GM12878 (cell line): ENCODE measurements at regions not wholly inside any gene's neighbourhood (a gene's known extent, or its start where the extent isn't known, plus 50 kb on each side); places are given as distances from the start of the nearest gene placed in this dataset.

Source experiments
- ATAC-seq: fragments of 200-7000 bp; cut with Tn5 transposase; 3 replicates; pipeline ENCODE4 v1.9.1; 2020; ENCODE audit warnings: mild to moderate bottlenecking, moderate library complexity
- BruUV-seq: library from RNA; stranded (reverse); fragments of 400-500 nt; replicated peaks from 2 replicates; lab custom pipeline; 2021; lab: Mats Ljungman, UMichigan
- CTCF ChIA-PET: fragments of 300-600 bp; sonication (Branson Sonifier 250); formaldehyde crosslinking; extraction: SDS; loops from one replicate; lab custom pipeline; 2021; ENCODE audit warnings: inconsistent platforms; lab: Yijun Ruan, JAX
- POLR2A ChIA-PET: fragments of 350-600 bp; formaldehyde crosslinking; extraction: SDS; loops from one replicate; lab custom pipeline; 2021; ENCODE audit warnings: inconsistent platforms; lab: Charles Lee
- RAD21 ChIA-PET: fragments of 300-600 bp; sonication (Branson Sonifier 250); formaldehyde crosslinking; loops from one replicate; lab custom pipeline; 2023; ENCODE audit warnings: antibody characterized with exemption; ENCODE audit not compliant: unreplicated experiment; lab: Charles Lee
- SMC1A ChIA-PET: fragments of 300-600 bp; sonication (Branson Sonifier 250); formaldehyde crosslinking; loops from one replicate; lab custom pipeline; 2023; ENCODE audit not compliant: unreplicated experiment, uncharacterized antibody; lab: Charles Lee
- DNase-seq: peaks from one replicate; pipeline ENCODE4 v3.0.0-alpha.2; 2011; ENCODE audit warnings: low read depth, low spot score
- FAIRE-seq: peaks from 3 replicates; lab custom pipeline; 2011; peaks lifted over from hg19 to GRCh38; lab: Jason Lieb, UNC
- H2AFZ ChIP-seq: 2 replicates; pipeline ENCODE4 v1.6.0; 2011; ENCODE audit warnings: low read depth, low read length, control low read depth; ENCODE audit not compliant: control insufficient read depth
- H3K27ac ChIP-seq: 2 replicates; pipeline ENCODE4 v1.5.1; 2011; ENCODE audit warnings: control low read depth; ENCODE audit not compliant: control insufficient read depth, insufficient read depth
- H3K27me3 ChIP-seq, 2 experiments: replicated peaks in 1 of 2; 2 replicates each; pipeline versions ENCODE4 v1.6.0 to v1.6.1; 2011; ENCODE audit warnings: low read length in 1 of 2; ENCODE audit not compliant: control insufficient read depth in 2 of 2, insufficient read depth in 2 of 2
- H3K36me3 ChIP-seq, 2 experiments: 2 replicates each; pipeline ENCODE4 v1.5.1; 2011; ENCODE audit warnings: low read length in 1 of 2; ENCODE audit not compliant: control insufficient read depth in 2 of 2, insufficient read depth in 2 of 2
- H3K4me1 ChIP-seq: 2 replicates; pipeline ENCODE4 v1.6.1; 2011; ENCODE audit warnings: mild to moderate bottlenecking, low read length, moderate library complexity, mixed read lengths; ENCODE audit not compliant: control insufficient read depth, insufficient read depth
- H3K4me2 ChIP-seq: 2 replicates; pipeline ENCODE4 v1.6.0; 2011; ENCODE audit warnings: control low read depth; ENCODE audit not compliant: control insufficient read depth, insufficient read depth
- H3K4me3 ChIP-seq: fragments of 200-600 bp; sonication (generic); 2 replicates; pipeline ENCODE4 v1.5.1; 2016
- H3K79me2 ChIP-seq: 2 replicates; pipeline ENCODE4 v1.6.0; 2011; ENCODE audit warnings: low read length; ENCODE audit not compliant: control insufficient read depth, insufficient read depth
- H3K9ac ChIP-seq: 2 replicates; pipeline ENCODE4 v1.8.0; 2011; ENCODE audit warnings: low read length, control low read depth, mixed read lengths; ENCODE audit not compliant: control insufficient read depth, insufficient read depth
- H3K9me3 ChIP-seq: replicated peaks from 3 replicates; pipeline ENCODE4 v1.5.1; 2011; ENCODE audit warnings: mild to moderate bottlenecking, low read length; ENCODE audit not compliant: control insufficient read depth, insufficient read depth
- H4K20me1 ChIP-seq: 2 replicates; pipeline ENCODE4 v1.6.0; 2011; ENCODE audit not compliant: control insufficient read depth, insufficient read depth
- ESRRA ChIP-seq: IDR thresholded peaks from 2 replicates; pipeline ENCODE4 v1.6.1; 2012; ENCODE audit warnings: mild to moderate bottlenecking, low read length, improper control_type of control experiment
- KAT2A ChIP-seq: conservative IDR thresholded peaks from 2 replicates; pipeline ENCODE4 v1.6.1; 2011; ENCODE audit warnings: low read depth, low read length; ENCODE audit not compliant: control insufficient read depth
- LARP7 ChIP-seq: fragments of 450-650 bp; IDR thresholded peaks from 2 replicates; pipeline ENCODE4 v1.6.1; 2017; ENCODE audit warnings: mild to moderate bottlenecking
- NKRF ChIP-seq: fragments of 450-650 bp; conservative IDR thresholded peaks from 2 replicates; pipeline ENCODE4 v1.6.1; 2017; ENCODE audit warnings: mild to moderate bottlenecking, moderate library complexity
- POLR2AphosphoS2 ChIP-seq: IDR thresholded peaks from 2 replicates; pipeline ENCODE4 v1.6.1; 2011; ENCODE audit warnings: low read depth, mild to moderate bottlenecking, low read length, improper control_type of control experiment, moderate library complexity
- ZNF592 ChIP-seq: fragments of 450-650 bp; IDR thresholded peaks from 2 replicates; pipeline ENCODE4 v1.6.1; 2017; ENCODE audit warnings: mild to moderate bottlenecking, moderate library complexity
- WGBS: methylation state at CpG from one replicate; pipeline ENCODE4 v1.1.6; 2016; ENCODE audit warnings: low lambda C conversion rate; ENCODE audit not compliant: insufficient replicate concordance, insufficient coverage; ENCODE audit errors: missing lambda C conversion rate; 5-methylcytosine and 5-hydroxymethylcytosine counted together
- in situ Hi-C: fragments of 300-500 bp; cut with MboI; formaldehyde crosslinking; loops from 9 replicates; pipeline ENCODE4 v1.14.3; 2018; ENCODE audit warnings: mixed read lengths
- intact Hi-C: fragments of 100-400 bp; cut with micrococcal nuclease; formaldehyde crosslinking; loops from one replicate; pipeline ENCODE4 v1.14.2; 2022; ENCODE audit not compliant: unreplicated experiment
- TF ChIP-seq, protein P1 (sequence below): fragments of 450-650 bp; IDR thresholded peaks from 2 replicates; pipeline ENCODE4 v1.6.1; 2016; ENCODE audit warnings: mild to moderate bottlenecking
- TF ChIP-seq, protein P2 (sequence below): fragments of 450-650 bp; IDR thresholded peaks from 2 replicates; pipeline ENCODE4 v1.6.1; 2017; ENCODE audit warnings: borderline replicate concordance
- TF ChIP-seq, protein P3 (sequence below): fragments of 150-350 bp; IDR thresholded peaks from 2 replicates; pipeline ENCODE4 v1.6.1; 2016; ENCODE audit warnings: low read depth, low read length

DNA sequence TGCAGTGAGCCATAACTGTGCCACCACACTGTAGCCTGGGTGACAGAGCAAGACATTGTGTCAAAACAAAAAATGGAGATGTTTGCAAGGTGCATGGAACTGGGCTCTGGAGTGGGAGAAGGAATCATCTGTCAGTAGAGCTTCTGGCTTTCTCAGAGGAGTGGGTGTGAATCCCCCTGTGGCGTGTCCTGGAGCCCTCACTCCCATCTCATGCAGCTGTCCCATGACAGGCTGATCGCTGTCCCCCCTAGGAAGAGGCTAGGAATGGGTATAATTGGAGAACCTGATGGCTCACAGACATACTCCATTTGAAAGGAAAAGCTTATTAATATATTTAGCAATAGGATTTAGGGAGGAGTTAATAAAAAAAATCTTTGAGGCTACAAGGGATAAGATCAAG is 125.8 kb upstream of the EPB41L3 start:
- Histone ChIP-seq H3K4me3 (no peak overlapping the region), H2AFZ (no peak overlapping the region), H4K20me1 (no peaks in the 10 kb centered on the region), H3K27me3 (peaks cover 0 to 2% of the 10 kb centered on the region in 2 experiments; a peak in 3 of 4 replicates), H3K79me2 (no peaks in the 10 kb centered on the region), H3K9me3 (no peaks in the 10 kb centered on the region), H3K4me1 (no peaks in the 10 kb centered on the region), H3K27ac (no peak overlapping the region), H3K9ac (no peak overlapping the region), H3K36me3 (no peaks in the 10 kb centered on the region), H3K4me2 (no peak overlapping the region)
- intact Hi-C loops (no loop called here), in situ Hi-C loops (no loop called here)
- no TSS peak for BruUV-seq
- DNase-seq (no peak), ATAC-seq (no peak), FAIRE-seq (no peak)
- ChIA-PET RAD21 (no interaction called here), SMC1A (no interaction called here), POLR2A (no interaction called here), CTCF (no interaction called here)
- WGBS, result 11% methylated on average over 2 of the region's 2 CpGs
- TF ChIP-seq ESRRA (no peak), LARP7 (no peak), ZNF592 (no peak), KAT2A (no peak), POLR2AphosphoS2 (no peak), NKRF (no peak)
- TF ChIP-seq, protein P1, sequence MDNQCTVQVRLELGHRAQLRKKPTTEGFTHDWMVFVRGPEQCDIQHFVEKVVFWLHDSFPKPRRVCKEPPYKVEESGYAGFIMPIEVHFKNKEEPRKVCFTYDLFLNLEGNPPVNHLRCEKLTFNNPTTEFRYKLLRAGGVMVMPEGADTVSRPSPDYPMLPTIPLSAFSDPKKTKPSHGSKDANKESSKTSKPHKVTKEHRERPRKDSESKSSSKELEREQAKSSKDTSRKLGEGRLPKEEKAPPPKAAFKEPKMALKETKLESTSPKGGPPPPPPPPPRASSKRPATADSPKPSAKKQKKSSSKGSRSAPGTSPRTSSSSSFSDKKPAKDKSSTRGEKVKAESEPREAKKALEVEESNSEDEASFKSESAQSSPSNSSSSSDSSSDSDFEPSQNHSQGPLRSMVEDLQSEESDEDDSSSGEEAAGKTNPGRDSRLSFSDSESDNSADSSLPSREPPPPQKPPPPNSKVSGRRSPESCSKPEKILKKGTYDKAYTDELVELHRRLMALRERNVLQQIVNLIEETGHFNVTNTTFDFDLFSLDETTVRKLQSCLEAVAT, result no peak
- TF ChIP-seq, protein P2, sequence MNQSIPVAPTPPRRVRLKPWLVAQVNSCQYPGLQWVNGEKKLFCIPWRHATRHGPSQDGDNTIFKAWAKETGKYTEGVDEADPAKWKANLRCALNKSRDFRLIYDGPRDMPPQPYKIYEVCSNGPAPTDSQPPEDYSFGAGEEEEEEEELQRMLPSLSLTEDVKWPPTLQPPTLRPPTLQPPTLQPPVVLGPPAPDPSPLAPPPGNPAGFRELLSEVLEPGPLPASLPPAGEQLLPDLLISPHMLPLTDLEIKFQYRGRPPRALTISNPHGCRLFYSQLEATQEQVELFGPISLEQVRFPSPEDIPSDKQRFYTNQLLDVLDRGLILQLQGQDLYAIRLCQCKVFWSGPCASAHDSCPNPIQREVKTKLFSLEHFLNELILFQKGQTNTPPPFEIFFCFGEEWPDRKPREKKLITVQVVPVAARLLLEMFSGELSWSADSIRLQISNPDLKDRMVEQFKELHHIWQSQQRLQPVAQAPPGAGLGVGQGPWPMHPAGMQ, result no peak
- TF ChIP-seq, protein P3, sequence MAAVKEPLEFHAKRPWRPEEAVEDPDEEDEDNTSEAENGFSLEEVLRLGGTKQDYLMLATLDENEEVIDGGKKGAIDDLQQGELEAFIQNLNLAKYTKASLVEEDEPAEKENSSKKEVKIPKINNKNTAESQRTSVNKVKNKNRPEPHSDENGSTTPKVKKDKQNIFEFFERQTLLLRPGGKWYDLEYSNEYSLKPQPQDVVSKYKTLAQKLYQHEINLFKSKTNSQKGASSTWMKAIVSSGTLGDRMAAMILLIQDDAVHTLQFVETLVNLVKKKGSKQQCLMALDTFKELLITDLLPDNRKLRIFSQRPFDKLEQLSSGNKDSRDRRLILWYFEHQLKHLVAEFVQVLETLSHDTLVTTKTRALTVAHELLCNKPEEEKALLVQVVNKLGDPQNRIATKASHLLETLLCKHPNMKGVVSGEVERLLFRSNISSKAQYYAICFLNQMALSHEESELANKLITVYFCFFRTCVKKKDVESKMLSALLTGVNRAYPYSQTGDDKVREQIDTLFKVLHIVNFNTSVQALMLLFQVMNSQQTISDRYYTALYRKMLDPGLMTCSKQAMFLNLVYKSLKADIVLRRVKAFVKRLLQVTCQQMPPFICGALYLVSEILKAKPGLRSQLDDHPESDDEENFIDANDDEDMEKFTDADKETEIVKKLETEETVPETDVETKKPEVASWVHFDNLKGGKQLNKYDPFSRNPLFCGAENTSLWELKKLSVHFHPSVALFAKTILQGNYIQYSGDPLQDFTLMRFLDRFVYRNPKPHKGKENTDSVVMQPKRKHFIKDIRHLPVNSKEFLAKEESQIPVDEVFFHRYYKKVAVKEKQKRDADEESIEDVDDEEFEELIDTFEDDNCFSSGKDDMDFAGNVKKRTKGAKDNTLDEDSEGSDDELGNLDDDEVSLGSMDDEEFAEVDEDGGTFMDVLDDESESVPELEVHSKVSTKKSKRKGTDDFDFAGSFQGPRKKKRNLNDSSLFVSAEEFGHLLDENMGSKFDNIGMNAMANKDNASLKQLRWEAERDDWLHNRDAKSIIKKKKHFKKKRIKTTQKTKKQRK, result no peak
